ENCODE measurements at regions not wholly inside any gene's neighbourhood (a gene's known extent, or its start where the extent isn't known, plus 50 kb on each side); places are given as distances from the start of the nearest gene placed in this dataset.

DNA sequence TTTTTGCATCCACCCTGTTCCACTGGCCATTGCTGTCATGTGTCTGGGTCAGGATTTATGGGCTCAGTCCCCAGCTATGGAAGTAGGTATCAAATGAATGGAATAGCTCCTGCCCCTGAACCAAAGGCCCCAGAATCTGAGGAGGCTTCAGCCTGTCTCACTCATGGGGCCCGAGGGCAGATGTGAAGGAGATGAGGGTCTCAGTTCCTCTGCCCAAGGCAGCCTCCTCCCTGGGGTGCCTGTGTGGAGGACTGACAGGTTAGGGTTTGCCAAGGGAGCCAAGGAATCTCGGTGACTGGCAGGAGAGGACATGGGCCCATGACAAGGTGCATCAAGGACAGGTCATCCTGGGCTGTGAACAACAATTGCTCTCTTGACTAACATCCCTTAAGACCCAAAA is 70.4 kb downstream of the CPN2 start:
- TF ChIP-seq EP300 (conservative IDR thresholded peaks at IDR 0.05; ENCODE audit: poor library complexity, severe bottlenecking) = no peak
- TF ChIP-seq, protein P1, sequence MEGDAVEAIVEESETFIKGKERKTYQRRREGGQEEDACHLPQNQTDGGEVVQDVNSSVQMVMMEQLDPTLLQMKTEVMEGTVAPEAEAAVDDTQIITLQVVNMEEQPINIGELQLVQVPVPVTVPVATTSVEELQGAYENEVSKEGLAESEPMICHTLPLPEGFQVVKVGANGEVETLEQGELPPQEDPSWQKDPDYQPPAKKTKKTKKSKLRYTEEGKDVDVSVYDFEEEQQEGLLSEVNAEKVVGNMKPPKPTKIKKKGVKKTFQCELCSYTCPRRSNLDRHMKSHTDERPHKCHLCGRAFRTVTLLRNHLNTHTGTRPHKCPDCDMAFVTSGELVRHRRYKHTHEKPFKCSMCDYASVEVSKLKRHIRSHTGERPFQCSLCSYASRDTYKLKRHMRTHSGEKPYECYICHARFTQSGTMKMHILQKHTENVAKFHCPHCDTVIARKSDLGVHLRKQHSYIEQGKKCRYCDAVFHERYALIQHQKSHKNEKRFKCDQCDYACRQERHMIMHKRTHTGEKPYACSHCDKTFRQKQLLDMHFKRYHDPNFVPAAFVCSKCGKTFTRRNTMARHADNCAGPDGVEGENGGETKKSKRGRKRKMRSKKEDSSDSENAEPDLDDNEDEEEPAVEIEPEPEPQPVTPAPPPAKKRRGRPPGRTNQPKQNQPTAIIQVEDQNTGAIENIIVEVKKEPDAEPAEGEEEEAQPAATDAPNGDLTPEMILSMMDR (IDR thresholded peaks at IDR 0.05; ENCODE audit: poor library complexity, severe bottlenecking) = no peak
- no peak for TF ChIP-seq EZH2 (IDR thresholded peaks at IDR 0.05; ENCODE audit: borderline replicate concordance, insufficient read depth, low read length, poor library complexity, severe bottlenecking)
- no peak for TF ChIP-seq POLR2AphosphoS5 (IDR thresholded peaks at IDR 0.05)
- no peak for TF ChIP-seq RAD21 (conservative IDR thresholded peaks at IDR 0.05)

Measured in neural cell (in vitro differentiated cells).